ENCODE measurements at regions not wholly inside any gene's neighbourhood (a gene's known extent, or its start where the extent isn't known, plus 50 kb on each side); places are given as distances from the start of the nearest gene placed in this dataset.

DNA sequence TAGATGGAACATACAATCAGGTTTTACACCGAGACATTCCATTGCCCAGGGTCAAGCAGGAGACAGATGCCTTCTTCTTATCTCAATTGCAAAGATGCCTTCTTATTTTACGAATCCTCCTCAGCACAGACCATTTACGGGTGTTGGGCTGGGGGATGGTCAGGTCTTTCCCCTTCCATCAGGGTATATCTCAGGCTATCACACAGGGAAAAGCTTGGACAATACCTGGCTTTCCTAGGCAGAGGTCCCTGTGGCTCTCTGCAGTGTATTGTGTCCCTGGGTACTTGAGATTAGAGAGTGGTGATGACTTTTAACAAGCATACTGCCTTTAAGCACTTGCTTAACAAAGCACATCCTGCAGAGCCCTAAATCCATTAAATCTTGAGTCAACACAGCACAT, 1249.2 kb downstream of the NLGN4Y start:
- no peak for TF ChIP-seq CTCF (IDR thresholded peaks at IDR 0.05)
- H3K4me1 ChIP-seq = no peaks in the 10 kb centered on the region
- intact Hi-C loops (cut with DNase I; ENCODE audit: low total_unique reads) = no loop called here
- H3K9me3 ChIP-seq = no peaks in the 10 kb centered on the region
- no peak overlapping the region for H3K27ac ChIP-seq
- no peak for DNase-seq
- H3K36me3 ChIP-seq = no peaks in the 10 kb centered on the region
- no peak overlapping the region for H3K4me3 ChIP-seq
- H3K27me3 ChIP-seq = no peaks in the 10 kb centered on the region

GRCh38 chrY:15775880-15776279, 1251.6 kb downstream of the NLGN4Y start:
- no peaks in the 10 kb centered on the region for H3K36me3 ChIP-seq
- no peak overlapping the region for H3K4me3 ChIP-seq
- no peaks in the 10 kb centered on the region for H3K9me3 ChIP-seq
- no peaks in the 10 kb centered on the region for H3K4me1 ChIP-seq
- H3K27ac ChIP-seq = no peak overlapping the region
- intact Hi-C loops (cut with DNase I; ENCODE audit: low total_unique reads) = no loop called here
- H3K27me3 ChIP-seq = no peaks in the 10 kb centered on the region
- no peak for TF ChIP-seq CTCF (IDR thresholded peaks at IDR 0.05)
- no peak for DNase-seq

- no peak for TF ChIP-seq CTCF (IDR thresholded peaks at IDR 0.05)
- intact Hi-C loops (cut with DNase I; ENCODE audit: low total_unique reads) = no loop called here
- Histone ChIP-seq H3K27me3 (no peaks in the 10 kb centered on the region), H3K27ac (no peak overlapping the region), H3K9me3 (no peaks in the 10 kb centered on the region), H3K4me3 (no peak overlapping the region), H3K36me3 (no peaks in the 10 kb centered on the region), H3K4me1 (no peaks in the 10 kb centered on the region)
- no peak for DNase-seq
These were observed 1255.6 kb downstream of the NLGN4Y start for GRCh38 chrY:15779891-15780290.

DNA sequence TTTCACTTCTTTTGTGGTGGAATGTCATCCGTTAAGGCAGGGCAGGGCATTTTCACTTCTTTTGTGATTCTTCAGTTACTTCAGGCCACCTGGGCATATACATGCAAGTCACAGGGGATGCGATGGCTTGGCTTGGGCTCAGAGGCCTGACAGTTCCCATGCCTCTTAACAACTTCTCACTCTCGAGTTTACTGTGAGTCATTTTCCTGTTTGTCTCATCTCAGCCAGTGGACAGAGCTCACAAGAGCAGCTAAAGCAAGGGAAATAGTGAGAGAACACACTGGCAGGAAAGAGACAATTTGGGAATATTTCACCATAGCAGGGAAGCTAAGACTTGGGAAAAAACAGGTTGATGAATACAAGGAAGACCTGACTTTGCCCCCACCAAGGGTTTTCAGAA, 1275.7 kb downstream of the NLGN4Y start:
- Histone ChIP-seq H3K36me3 (no peaks in the 10 kb centered on the region), H3K27me3 (no peaks in the 10 kb centered on the region), H3K9me3 (no peaks in the 10 kb centered on the region), H3K27ac (no peak overlapping the region), H3K4me3 (no peak overlapping the region), H3K4me1 (no peaks in the 10 kb centered on the region)
- intact Hi-C loops (cut with DNase I; ENCODE audit: low total_unique reads) = no loop called here
- no peak for TF ChIP-seq CTCF (IDR thresholded peaks at IDR 0.05)
- DNase-seq = no peak

- no peaks in the 10 kb centered on the region for H3K27me3 ChIP-seq
- no peak for TF ChIP-seq CTCF (IDR thresholded peaks at IDR 0.05)
- H3K9me3 ChIP-seq = no peaks in the 10 kb centered on the region
- intact Hi-C loops (cut with DNase I; ENCODE audit: low total_unique reads) = no loop called here
- no peak overlapping the region for H3K4me3 ChIP-seq
- DNase-seq = no peak
- H3K4me1 ChIP-seq = no peaks in the 10 kb centered on the region
- no peaks in the 10 kb centered on the region for H3K36me3 ChIP-seq
- H3K27ac ChIP-seq = no peak overlapping the region
These were observed 1281.7 kb downstream of the NLGN4Y start for GRCh38 chrY:15805985-15806384.

DNA sequence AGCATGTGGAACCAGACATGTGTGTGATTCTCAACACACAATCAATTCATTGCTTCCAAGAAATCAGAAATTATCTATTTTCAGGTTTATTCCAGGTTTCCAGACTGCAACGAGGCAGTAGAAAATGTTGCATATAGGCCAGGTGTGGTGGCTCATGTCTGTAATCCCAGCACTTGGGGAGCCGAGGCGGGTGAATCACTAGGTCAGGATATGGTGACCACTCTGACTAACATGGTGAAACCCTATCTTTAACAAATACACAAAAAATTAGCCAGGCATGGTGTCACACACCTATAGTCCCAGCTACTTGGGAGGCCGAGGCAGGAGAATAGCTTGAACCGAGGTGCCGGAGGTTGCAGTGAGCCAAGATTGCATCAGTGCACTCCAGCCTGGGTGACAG, 1289.9 kb downstream of the NLGN4Y start:
- no peak overlapping the region for H3K4me3 ChIP-seq
- intact Hi-C loops (cut with DNase I; ENCODE audit: low total_unique reads) = no loop called here
- no peak overlapping the region for H3K27ac ChIP-seq
- no peaks in the 10 kb centered on the region for H3K27me3 ChIP-seq
- H3K36me3 ChIP-seq = no peaks in the 10 kb centered on the region
- no peaks in the 10 kb centered on the region for H3K9me3 ChIP-seq
- TF ChIP-seq CTCF (IDR thresholded peaks at IDR 0.05) = no peak
- H3K4me1 ChIP-seq = no peaks in the 10 kb centered on the region
- no peak for DNase-seq

Measured in tibial artery (tissue), 4 donors.